CD14-positive monocyte (primary cell): ENCODE measurements at regions not wholly inside any gene's neighbourhood (a gene's known extent, or its start where the extent isn't known, plus 50 kb on each side); places are given as distances from the start of the nearest gene placed in this dataset.

ENCODE experiments used
- DNase-seq, 3 donors: peaks; one replicate each; pipeline ENCODE4 v3.0.0-alpha.2; 2011 to 2022
- H2AFZ ChIP-seq: 2 replicates; pipeline ENCODE4 v1.6.0; 2012; ENCODE audit warnings: mild to moderate bottlenecking, low read depth, low read length, inconsistent platforms; ENCODE audit not compliant: insufficient read depth, poor library complexity, severe bottlenecking
- H3K27ac ChIP-seq, 2 donors: 1 replicate in 1 of 2; 2 replicates in 1 of 2; pipeline ENCODE4 v1.5.1; 2012 to 2013; ENCODE audit warnings: low read length in 2 of 2, control low read depth in 1 of 2, inconsistent platforms in 1 of 2, low read depth in 1 of 2, mild to moderate bottlenecking in 1 of 2
- H3K27me3 ChIP-seq, 2 donors: one replicate each; pipeline versions ENCODE4 v1.6.0 to v1.6.1; 2011 to 2013; ENCODE audit warnings: low read length in 2 of 2; ENCODE audit not compliant: control insufficient read depth in 2 of 2, insufficient read depth in 2 of 2
- H3K36me3 ChIP-seq, 2 donors: replicated peaks in 1 of 2; 1 replicate in 1 of 2; 2 replicates in 1 of 2; pipeline versions ENCODE4 v1.5.1 to v1.6.1; 2012 to 2013; ENCODE audit warnings: low read length in 2 of 2, control low read depth in 1 of 2, inconsistent platforms in 1 of 2, mild to moderate bottlenecking in 1 of 2; ENCODE audit not compliant: insufficient read depth in 2 of 2, control insufficient read depth in 1 of 2
- H3K4me1 ChIP-seq, 2 donors: 1 replicate in 1 of 2; 2 replicates in 1 of 2; pipeline versions ENCODE4 v1.5.1 to v1.6.1; 2012 to 2013; ENCODE audit warnings: low read length in 2 of 2, control low read depth in 1 of 2, inconsistent platforms in 1 of 2, mild to moderate bottlenecking in 1 of 2, moderate library complexity in 1 of 2; ENCODE audit not compliant: insufficient read depth in 2 of 2, control insufficient read depth in 1 of 2
- H3K4me2 ChIP-seq: replicated peaks from 2 replicates; pipeline ENCODE3; 2012; ENCODE audit warnings: low read length, moderate library complexity, mild to moderate bottlenecking; ENCODE audit not compliant: poor library complexity, severe bottlenecking; ENCODE audit errors: extremely low read depth
- H3K4me3 ChIP-seq, 3 experiments: fragments of 200-600 bp in 1 of 3; sonication (generic) in 1 of 3; replicated peaks in 1 of 3; 1 replicate in 2 of 3; 2 replicates in 1 of 3; pipeline ENCODE4 v1.5.1; 2011 to 2013; ENCODE audit warnings: low read length in 3 of 3, mild to moderate bottlenecking in 3 of 3, control low read depth in 2 of 3, low read depth in 2 of 3, inconsistent platforms in 1 of 3, moderate library complexity in 1 of 3
- H3K79me2 ChIP-seq: 2 replicates; pipeline ENCODE4 v1.6.0; 2012; ENCODE audit warnings: mild to moderate bottlenecking, control low read depth, inconsistent platforms, low read length, moderate library complexity; ENCODE audit not compliant: insufficient read depth
- H3K9ac ChIP-seq: 2 replicates; pipeline ENCODE4 v1.6.0; 2017; ENCODE audit warnings: low read length, mild to moderate bottlenecking; ENCODE audit not compliant: insufficient read depth, poor library complexity, severe bottlenecking
- H3K9me3 ChIP-seq, 2 donors: replicated peaks in 1 of 2; 1 replicate in 1 of 2; 2 replicates in 1 of 2; pipeline versions ENCODE4 v1.5.1 to v1.6.1; 2012 to 2013; ENCODE audit warnings: low read length in 2 of 2, control low read depth in 1 of 2; ENCODE audit not compliant: control insufficient read depth in 1 of 2, insufficient read depth in 1 of 2
- H4K20me1 ChIP-seq: 2 replicates; pipeline ENCODE4 v1.6.0; 2012; ENCODE audit warnings: mild to moderate bottlenecking, low read length, control low read depth, moderate library complexity; ENCODE audit not compliant: insufficient read depth
- H3K27ac Mint-ChIP-seq, 7 donors: one replicate each; pipeline ENCODE4 v1.8.0; 2020; ENCODE audit warnings: mild to moderate bottlenecking in 7 of 7, mixed read lengths in 7 of 7, moderate library complexity in 6 of 7, inconsistent platforms in 2 of 7
- H3K27me3 Mint-ChIP-seq, 3 donors: one replicate each; pipeline ENCODE4 v1.8.0; 2021 to 2022; ENCODE audit warnings: low read depth in 3 of 3, mild to moderate bottlenecking in 3 of 3, mixed read lengths in 3 of 3, moderate library complexity in 3 of 3, inconsistent platforms in 1 of 3
- H3K36me3 Mint-ChIP-seq, 2 donors: one replicate each; pipeline ENCODE4 v1.8.0; 2020; ENCODE audit warnings: mixed read lengths in 2 of 2, inconsistent platforms in 1 of 2, mild to moderate bottlenecking in 1 of 2
- H3K4me1 Mint-ChIP-seq: one replicate; pipeline ENCODE4 v1.8.0; 2020; ENCODE audit warnings: mild to moderate bottlenecking, mixed read lengths
- H3K4me3 Mint-ChIP-seq, 2 donors: one replicate each; pipeline ENCODE4 v1.8.0; 2020; ENCODE audit warnings: mild to moderate bottlenecking in 2 of 2, mixed read lengths in 2 of 2, moderate library complexity in 1 of 2
- H3K9me3 Mint-ChIP-seq, 7 donors: one replicate each; pipeline ENCODE4 v1.8.0; 2020 to 2022; ENCODE audit warnings: mixed read lengths in 7 of 7, mild to moderate bottlenecking in 6 of 7, moderate library complexity in 6 of 7, inconsistent platforms in 2 of 7
- WGBS: methylation state at CpG from one replicate; pipeline ENCODE4 v1.1.5; 2013; ENCODE audit warnings: missing lambda C conversion rate; ENCODE audit not compliant: insufficient coverage; 5-methylcytosine and 5-hydroxymethylcytosine counted together
- intact Hi-C, 2 donors: fragments of 100-400 bp; cut with micrococcal nuclease; formaldehyde crosslinking; loops; one replicate each; pipeline versions ENCODE4 v1.15.0 to v1.15.1; 2023
- TF ChIP-seq, protein P1 (sequence below): fragments of 200-600 bp; IDR thresholded peaks from one replicate; pipeline ENCODE4 v1.8.0; 2022; ENCODE audit warnings: antibody characterized with exemption, mild to moderate bottlenecking

DNA sequence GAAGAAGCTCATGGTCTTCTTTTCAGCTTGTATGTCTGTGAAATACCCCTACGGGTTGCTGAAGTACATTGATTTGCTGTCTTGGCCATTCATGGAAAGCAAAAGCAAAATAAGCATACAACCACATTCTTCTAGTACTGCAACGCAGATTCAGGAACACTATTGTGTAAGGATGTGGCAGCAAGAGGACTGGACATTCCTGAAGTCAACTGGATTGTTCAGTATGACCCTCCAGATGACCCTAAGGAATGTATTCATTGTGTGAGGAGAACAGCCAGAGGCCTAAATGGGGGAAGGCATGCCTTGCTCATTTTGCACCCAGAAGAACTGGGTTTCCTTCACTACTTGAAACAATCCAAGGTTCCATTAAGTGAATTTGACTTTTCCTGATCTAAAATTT lies 133.4 kb upstream of the ANKRD1 start:
- TF ChIP-seq, protein P1, sequence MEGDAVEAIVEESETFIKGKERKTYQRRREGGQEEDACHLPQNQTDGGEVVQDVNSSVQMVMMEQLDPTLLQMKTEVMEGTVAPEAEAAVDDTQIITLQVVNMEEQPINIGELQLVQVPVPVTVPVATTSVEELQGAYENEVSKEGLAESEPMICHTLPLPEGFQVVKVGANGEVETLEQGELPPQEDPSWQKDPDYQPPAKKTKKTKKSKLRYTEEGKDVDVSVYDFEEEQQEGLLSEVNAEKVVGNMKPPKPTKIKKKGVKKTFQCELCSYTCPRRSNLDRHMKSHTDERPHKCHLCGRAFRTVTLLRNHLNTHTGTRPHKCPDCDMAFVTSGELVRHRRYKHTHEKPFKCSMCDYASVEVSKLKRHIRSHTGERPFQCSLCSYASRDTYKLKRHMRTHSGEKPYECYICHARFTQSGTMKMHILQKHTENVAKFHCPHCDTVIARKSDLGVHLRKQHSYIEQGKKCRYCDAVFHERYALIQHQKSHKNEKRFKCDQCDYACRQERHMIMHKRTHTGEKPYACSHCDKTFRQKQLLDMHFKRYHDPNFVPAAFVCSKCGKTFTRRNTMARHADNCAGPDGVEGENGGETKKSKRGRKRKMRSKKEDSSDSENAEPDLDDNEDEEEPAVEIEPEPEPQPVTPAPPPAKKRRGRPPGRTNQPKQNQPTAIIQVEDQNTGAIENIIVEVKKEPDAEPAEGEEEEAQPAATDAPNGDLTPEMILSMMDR, result no peak
- Mint-ChIP-seq H3K4me3 (no peak overlapping the region), H3K36me3 (no peaks in the 10 kb centered on the region), H3K4me1 (no peaks in the 10 kb centered on the region), H3K27me3 (peaks cover 0 to 4% (median 3%) of the 10 kb centered on the region in 3 donors), H3K27ac (no peak overlapping the region), H3K9me3 (peaks cover 0 to 4% (median 0%) of the 10 kb centered on the region in 7 donors)
- no peaks in the 10 kb centered on the region for H4K20me1 ChIP-seq
- no peaks in the 10 kb centered on the region for H3K4me1 ChIP-seq
- no peaks in the 10 kb centered on the region for H3K27me3 ChIP-seq
- H3K9ac ChIP-seq, result no peak overlapping the region
- no peaks in the 10 kb centered on the region for H3K36me3 ChIP-seq
- no peak overlapping the region for H3K4me2 ChIP-seq
- no peak overlapping the region for H2AFZ ChIP-seq
- no peaks in the 10 kb centered on the region for H3K9me3 ChIP-seq
- no peaks in the 10 kb centered on the region for H3K79me2 ChIP-seq
- no peak for DNase-seq
- no peak overlapping the region for H3K4me3 ChIP-seq
- WGBS, result no CpG with 5 or more reads among the region's 2 CpGs
- intact Hi-C loops, result no loop called here
- H3K27ac ChIP-seq, result no peak overlapping the region

DNA sequence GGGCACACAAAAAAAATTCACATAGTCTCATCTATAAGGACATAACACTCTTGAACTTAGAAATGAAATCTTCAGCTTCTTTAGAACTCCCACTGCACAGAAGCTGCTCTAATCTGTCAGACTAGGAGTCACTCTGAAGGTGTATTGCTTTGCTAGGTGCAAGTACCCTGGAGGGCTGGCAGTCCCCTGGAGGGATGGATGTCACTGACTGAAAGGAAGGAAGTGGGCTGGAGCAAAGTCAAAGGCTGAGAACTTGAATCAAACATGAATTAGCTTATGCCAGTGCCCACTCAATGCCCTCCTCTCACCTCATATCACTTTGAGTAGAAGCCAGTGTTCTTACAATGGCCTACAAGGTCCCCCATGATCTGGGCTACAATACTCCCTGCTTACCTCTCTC lies 140.3 kb upstream of the ANKRD1 start:
- H3K4me3 Mint-ChIP-seq, result no peak overlapping the region
- DNase-seq, result no peak
- H3K4me1 Mint-ChIP-seq, result no peaks in the 10 kb centered on the region
- H3K4me3 ChIP-seq, result no peak overlapping the region
- H3K27ac Mint-ChIP-seq, result no peak overlapping the region
- no peaks in the 10 kb centered on the region for H3K9me3 ChIP-seq
- H3K27ac ChIP-seq, result no peak overlapping the region
- H3K4me2 ChIP-seq, result no peak overlapping the region
- no peaks in the 10 kb centered on the region for H4K20me1 ChIP-seq
- no peaks in the 10 kb centered on the region for H3K36me3 Mint-ChIP-seq
- no peaks in the 10 kb centered on the region for H3K79me2 ChIP-seq
- TF ChIP-seq, protein P1, result no peak
- H3K36me3 ChIP-seq, result no peaks in the 10 kb centered on the region
- peaks cover 0 to 3% (median 2%) of the 10 kb centered on the region in 3 donors for H3K27me3 Mint-ChIP-seq
- no peak overlapping the region for H3K9ac ChIP-seq
- H3K27me3 ChIP-seq, result no peaks in the 10 kb centered on the region
- peaks cover 0 to 4% (median 0%) of the 10 kb centered on the region in 7 donors for H3K9me3 Mint-ChIP-seq
- intact Hi-C loops, result no loop called here
- no peaks in the 10 kb centered on the region for H3K4me1 ChIP-seq
- no peak overlapping the region for H2AFZ ChIP-seq
